ENCODE measurements at regions not wholly inside any gene's neighbourhood (a gene's known extent, or its start where the extent isn't known, plus 50 kb on each side); places are given as distances from the start of the nearest gene placed in this dataset.
A peak's percentile ranks its signal among the peaks of the same experiment; 100 is the strongest.

DNA sequence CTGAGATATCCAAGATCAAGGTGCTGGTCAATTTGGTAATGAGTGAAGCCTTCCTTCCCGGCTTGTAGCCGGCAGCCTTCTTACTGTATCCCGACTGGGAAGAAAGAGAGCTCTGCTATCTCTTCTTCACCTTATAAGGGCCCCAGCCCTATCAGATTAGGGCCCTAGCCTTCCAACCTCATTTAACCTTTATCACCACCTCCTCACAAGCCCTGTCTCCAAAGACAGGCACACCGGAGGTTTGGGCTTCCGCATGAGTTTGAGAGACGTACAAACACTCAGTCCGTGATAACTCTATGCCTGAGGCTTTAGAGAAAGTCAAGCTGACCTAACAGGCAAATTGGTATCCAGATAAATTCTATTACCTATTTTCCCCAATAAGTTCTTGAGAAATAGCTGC, 243.9 kb downstream of the OPA1 start:
- no peak overlapping the region for H3K27ac ChIP-seq (ENCODE audit: low read depth, low read length)
- H4K91ac ChIP-seq (replicated peaks; ENCODE audit: insufficient read length, low read length), result no peak overlapping the region
- H2BK120ac ChIP-seq (replicated peaks; ENCODE audit: low read depth, low read length), result no peak overlapping the region
- no peaks in the 10 kb centered on the region for H4K20me1 ChIP-seq (replicated peaks in 1 of 2; ENCODE audit: control insufficient read depth in 1 of 2, insufficient read depth in 2 of 2, low read length in 2 of 2)
- no peaks in the 10 kb centered on the region for H3K9me3 ChIP-seq (ENCODE audit: insufficient read depth in 2 of 2, low read depth in 1 of 2, low read length in 1 of 2)
- H3K4ac ChIP-seq (replicated peaks; ENCODE audit: insufficient read length, low read depth, low read length), result no peak overlapping the region
- no peak overlapping the region for H3K56ac ChIP-seq (replicated peaks; ENCODE audit: insufficient read length, low read depth, low read length)
- no peak overlapping the region for H2BK5ac ChIP-seq (ENCODE audit: low read depth, low read length)
- no peak for TF ChIP-seq EZH2 (IDR thresholded peaks at IDR 0.05; ENCODE audit: low read depth, low read length, severe bottlenecking)
- no peak for TF ChIP-seq CBX8 (IDR thresholded peaks at IDR 0.05; ENCODE audit: borderline replicate concordance, low read depth, low read length)
- TF ChIP-seq ASH2L (IDR thresholded peaks at IDR 0.05; ENCODE audit: low read length), result no peak
- TF ChIP-seq POLR2A (IDR thresholded peaks at IDR 0.05; ENCODE audit: control extremely low read depth in 1 of 2, low read depth in 2 of 2, low read length in 2 of 2), result no peak
- no peak for TF ChIP-seq NANOG (IDR thresholded peaks at IDR 0.05; ENCODE audit: insufficient read depth, low read depth, low read length, poor library complexity, severe bottlenecking)
- TF ChIP-seq SIX5 (IDR thresholded peaks at IDR 0.05; ENCODE audit: low read depth, low read length), result no peak
- no peak overlapping the region for H2BK12ac ChIP-seq (ENCODE audit: low read depth, low read length)
- H3K4me2 ChIP-seq (ENCODE audit: insufficient read depth in 1 of 2, low read depth in 2 of 2, low read length in 2 of 2), result no peak overlapping the region
- H2AFZ ChIP-seq (ENCODE audit: low read length), result no peak overlapping the region
- H2AK5ac ChIP-seq (ENCODE audit: low read depth, low read length), result no peak overlapping the region
- CTCF ChIA-PET (ENCODE audit: partially characterized antibody), result interaction anchor here (0.6 to 1.9 kb wide), 5 partner anchors 56 to 479 kb away, joined by 3 to 5 read pairs (median 3); no protein-coding TSS in a partner anchor
- no peak overlapping the region for H3K23ac ChIP-seq (ENCODE audit: insufficient read length)
- H3K9ac ChIP-seq (replicated peaks in 1 of 4; ENCODE audit: extremely low read depth in 1 of 4, low read depth in 3 of 4, low read length in 3 of 4), result no peak overlapping the region
- no peak overlapping the region for H3K14ac ChIP-seq (ENCODE audit: insufficient read length)
- no peak overlapping the region for H3K18ac ChIP-seq (ENCODE audit: extremely low read depth, low read length)
- H3K23me2 ChIP-seq (ENCODE audit: low read depth, low read length), result no peaks in the 10 kb centered on the region
- POLR2A ChIA-PET (ENCODE audit: partially characterized antibody), result no interaction called here
- no peak overlapping the region; the same call in 1 of the 2 replicates for H4K8ac ChIP-seq (ENCODE audit: extremely low read depth, insufficient read depth, low read length)
- H3K4me1 ChIP-seq (replicated peaks in 1 of 4; ENCODE audit: control insufficient read depth in 3 of 4, insufficient read depth in 4 of 4, low read length in 3 of 4), result no peaks in the 10 kb centered on the region
- H2BK15ac ChIP-seq (ENCODE audit: low read length), result no peak overlapping the region
- no peaks in the 10 kb centered on the region for H3K36me3 ChIP-seq (ENCODE audit: control insufficient read depth in 2 of 4, insufficient read depth in 4 of 4, low read length in 3 of 4)
- FAIRE-seq (no peak), DNase-seq (ENCODE audit: low read depth in 1 of 2, low spot score in 2 of 2) (no peak)
- no peak overlapping the region for H4K5ac ChIP-seq (ENCODE audit: insufficient read length, low read depth, low read length)
- WGBS, 2 experiments (ENCODE audit: extremely low coverage in 1 of 2, insufficient coverage in 1 of 2, insufficient read length in 1 of 2, insufficient replicate concordance in 2 of 2, low coverage in 1 of 2, low lambda C conversion rate in 2 of 2, missing lambda C conversion rate in 1 of 2), result 88% methylated on average over 7 of the region's 7 CpGs; no CpG with 5 or more reads in 1 of the 2 experiments
- H3K79me1 ChIP-seq (ENCODE audit: low read depth, low read length), result no peaks in the 10 kb centered on the region
- H3K79me2 ChIP-seq (ENCODE audit: control insufficient read depth in 1 of 2, insufficient read depth in 2 of 2, low read length in 2 of 2), result no peaks in the 10 kb centered on the region
- no peak overlapping the region for H3K4me3 ChIP-seq (ENCODE audit: extremely low read depth in 1 of 4, insufficient read depth in 2 of 4, low read depth in 3 of 4, low read length in 4 of 4)
- no peaks in the 10 kb centered on the region; a peak in 3 of 7 replicates for H3K27me3 ChIP-seq (replicated peaks in 1 of 4; ENCODE audit: control insufficient read depth in 3 of 4, extremely low read depth in 1 of 4, insufficient read depth in 3 of 4, low read length in 3 of 4)
- H2BK20ac ChIP-seq (ENCODE audit: low read length), result 0 out of 2 replicates have a peak overlapping the region, but pooled peaks have one; percentile 61

Measured in H1 (cell line).